ENCODE measurements at regions not wholly inside any gene's neighbourhood (a gene's known extent, or its start where the extent isn't known, plus 50 kb on each side); places are given as distances from the start of the nearest gene placed in this dataset.

GRCh38 chr3:112412494-112412893 lies 79.5 kb downstream of the CD200 start:
- Histone ChIP-seq H3K27ac (ENCODE audit: extremely low read depth, low read depth, low read length) (no peak overlapping the region), H3K9me3 (ENCODE audit: control insufficient read depth, insufficient read depth, low read depth, low read length) (no peaks in the 10 kb centered on the region), H3K36me3 (ENCODE audit: control insufficient read depth in 2 of 2, insufficient read depth in 1 of 2, low read length in 2 of 2) (no peaks in the 10 kb centered on the region), H3K4me1 (ENCODE audit: control insufficient read depth, insufficient read depth, low read length) (no peaks in the 10 kb centered on the region), H3K4me3 (ENCODE audit: low read depth, low read length) (no peak overlapping the region)
- ChIA-PET POLR2A (no interaction called here), CTCF (no interaction called here)
- TF ChIP-seq ZNF138 (tag by site-specific recombination; IDR thresholded peaks at IDR 0.05; ENCODE audit: borderline replicate concordance), result no peak
- TF ChIP-seq MZF1 (tag by site-specific recombination; IDR thresholded peaks at IDR 0.05; ENCODE audit: borderline replicate concordance), result no peak
- TF ChIP-seq ZNF366 (tag by site-specific recombination; conservative IDR thresholded peaks at IDR 0.05), result no peak
- no peak for TF ChIP-seq TRIM28 (IDR thresholded peaks at IDR 0.05; ENCODE audit: borderline replicate concordance, low read length)
- TF ChIP-seq ZFP37 (tag by site-specific recombination; IDR thresholded peaks at IDR 0.05), result no peak
- no peak for TF ChIP-seq ZNF140 (tag by site-specific recombination; IDR thresholded peaks at IDR 0.05)
- TF ChIP-seq ZNF248 (tag by site-specific recombination; IDR thresholded peaks at IDR 0.05), result no peak
- no peak for TF ChIP-seq ZNF623 (tag by site-specific recombination; IDR thresholded peaks at IDR 0.05)
- TF ChIP-seq ZNF350 (tag by site-specific recombination; IDR thresholded peaks at IDR 0.05), result no peak
- TF ChIP-seq ZNF610 (tag by site-specific recombination; IDR thresholded peaks at IDR 0.05; ENCODE audit: borderline replicate concordance), result no peak
- TF ChIP-seq ZSCAN5A (tag by site-specific recombination; IDR thresholded peaks at IDR 0.05), result no peak
- TF ChIP-seq ZNF555 (tag by site-specific recombination; conservative IDR thresholded peaks at IDR 0.05), result no peak
- no peak for TF ChIP-seq ZBTB6 (tag by site-specific recombination; IDR thresholded peaks at IDR 0.05)
- no peak for TF ChIP-seq ZFP69B (tag by site-specific recombination; IDR thresholded peaks at IDR 0.05)
- TF ChIP-seq WT1 (tag by site-specific recombination; IDR thresholded peaks at IDR 0.05), result no peak

GRCh38 chr3:112413074-112413473 lies 80.1 kb downstream of the CD200 start:
- H3K9me3 ChIP-seq (ENCODE audit: control insufficient read depth, insufficient read depth, low read depth, low read length), result no peaks in the 10 kb centered on the region
- H3K4me1 ChIP-seq (ENCODE audit: control insufficient read depth, insufficient read depth, low read length), result no peaks in the 10 kb centered on the region
- H3K27ac ChIP-seq (ENCODE audit: extremely low read depth, low read depth, low read length), result no peak overlapping the region
- no peak overlapping the region for H3K4me3 ChIP-seq (ENCODE audit: low read depth, low read length)
- no peaks in the 10 kb centered on the region for H3K36me3 ChIP-seq (ENCODE audit: control insufficient read depth in 2 of 2, insufficient read depth in 1 of 2, low read length in 2 of 2)
- ChIA-PET POLR2A (no interaction called here), CTCF (no interaction called here)
- TF ChIP-seq ZNF571 (tag by site-specific recombination; IDR thresholded peaks at IDR 0.05) (no peak), ZSCAN18 (tag by site-specific recombination; IDR thresholded peaks at IDR 0.05) (no peak), ZNF692 (tag by site-specific recombination; IDR thresholded peaks at IDR 0.05) (no peak), ZEB2 (tag by site-specific recombination; IDR thresholded peaks at IDR 0.05) (no peak), ZBTB7A (tag by site-specific recombination; IDR thresholded peaks at IDR 0.05; ENCODE audit: low read depth) (no peak), ZNF341 (tag by site-specific recombination; IDR thresholded peaks at IDR 0.05; ENCODE audit: low read depth) (no peak)
